Stimulated activated CD4-positive, alpha-beta T cell treated with anti-CD3 and anti-CD28 coated beads, Interleukin-4, amount 100 ng/mL, for 48 hours (primary cell): ENCODE measurements at regions not wholly inside any gene's neighbourhood (a gene's known extent, or its start where the extent isn't known, plus 50 kb on each side); places are given as distances from the start of the nearest gene placed in this dataset.
"Not testable (repeated sequence)": the region's sequence is repeated elsewhere in the genome, so short reads cannot be mapped to it uniquely, and the experiment has no call there.

Experiments
- DNase-seq, 2 donors: peaks; one replicate each; pipeline ENCODE4 v3.0.0-alpha.2; 2020; ENCODE audit warnings: low read depth in 2 of 2

DNA sequence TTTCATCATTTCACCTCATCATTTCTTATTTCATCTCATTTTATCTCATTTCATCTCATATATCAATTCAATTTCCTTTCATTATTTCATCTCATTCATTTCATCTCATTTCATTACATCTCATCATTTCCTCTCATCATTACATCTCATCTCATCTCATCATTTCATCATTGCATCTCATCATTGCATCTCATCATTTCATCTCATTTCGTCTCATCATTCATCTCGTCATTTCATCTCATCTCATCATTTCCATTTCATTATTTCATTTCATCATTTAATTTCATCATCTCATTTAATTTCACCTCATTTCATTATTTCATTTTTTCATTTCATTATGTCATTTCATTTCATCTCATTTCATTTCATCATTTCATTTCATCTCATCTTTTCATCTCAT is 168.5 kb upstream of the FAM72C start:
- DNase-seq = not testable (repeated sequence)

DNA sequence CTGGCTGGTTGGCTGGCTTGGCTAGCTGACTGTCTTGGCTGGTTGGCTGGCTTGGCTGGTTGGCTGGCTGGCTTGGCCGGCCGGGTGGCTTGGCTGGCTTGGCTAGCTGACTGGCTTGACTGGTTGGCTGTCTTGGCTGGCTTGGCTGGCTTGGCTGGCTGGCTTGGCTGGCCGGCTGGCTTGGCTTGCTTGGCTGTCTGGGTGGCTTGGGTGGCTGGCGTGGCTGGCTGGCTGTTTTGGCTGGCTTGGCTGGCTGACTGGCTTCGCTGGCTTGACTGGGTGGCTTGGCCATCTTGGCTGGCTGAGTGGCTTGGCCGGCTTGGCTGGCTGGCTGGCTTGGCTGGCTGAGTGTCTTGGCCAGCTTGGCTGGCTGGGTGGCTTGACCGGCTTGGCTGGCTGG is 133.2 kb upstream of the FAM72C start:
- DNase-seq = not testable (repeated sequence)

DNA sequence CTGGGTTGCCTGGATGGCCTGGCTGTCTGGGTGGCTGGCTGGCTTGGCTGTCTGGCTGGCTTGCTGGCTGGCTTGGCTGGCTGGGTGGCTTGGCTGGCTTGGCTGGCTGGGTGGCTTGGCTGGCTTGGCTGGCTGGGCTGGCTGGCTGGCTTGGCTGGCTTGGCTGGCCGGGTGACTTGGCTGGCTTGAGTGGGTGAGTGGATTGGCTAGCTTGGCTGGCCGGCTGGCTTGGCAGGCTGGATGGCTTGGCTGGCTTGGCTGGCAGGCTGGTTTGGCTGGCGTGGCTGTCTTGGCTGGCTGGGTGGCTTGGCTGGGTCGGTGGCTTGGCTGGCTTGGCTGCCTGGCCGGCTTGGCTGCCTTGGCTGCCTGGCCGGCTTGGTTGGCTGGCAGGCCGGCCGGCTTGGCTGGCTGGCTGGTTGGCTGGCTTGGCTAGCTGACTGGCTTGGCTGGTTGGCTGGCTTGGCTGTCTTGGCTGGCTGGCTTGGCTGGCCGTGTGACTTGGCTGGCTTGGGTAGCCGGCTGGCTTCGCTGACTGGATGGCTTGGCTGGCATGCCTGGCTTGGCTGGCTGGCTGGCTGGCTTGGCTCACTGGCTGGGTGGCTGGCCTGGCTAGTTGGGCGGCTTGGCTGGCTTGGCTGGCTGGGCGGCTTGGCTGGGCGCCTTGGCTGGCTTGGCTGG is 132.4 kb upstream of the FAM72C start:
- peak; percentile 11 to 16 for DNase-seq

DNA sequence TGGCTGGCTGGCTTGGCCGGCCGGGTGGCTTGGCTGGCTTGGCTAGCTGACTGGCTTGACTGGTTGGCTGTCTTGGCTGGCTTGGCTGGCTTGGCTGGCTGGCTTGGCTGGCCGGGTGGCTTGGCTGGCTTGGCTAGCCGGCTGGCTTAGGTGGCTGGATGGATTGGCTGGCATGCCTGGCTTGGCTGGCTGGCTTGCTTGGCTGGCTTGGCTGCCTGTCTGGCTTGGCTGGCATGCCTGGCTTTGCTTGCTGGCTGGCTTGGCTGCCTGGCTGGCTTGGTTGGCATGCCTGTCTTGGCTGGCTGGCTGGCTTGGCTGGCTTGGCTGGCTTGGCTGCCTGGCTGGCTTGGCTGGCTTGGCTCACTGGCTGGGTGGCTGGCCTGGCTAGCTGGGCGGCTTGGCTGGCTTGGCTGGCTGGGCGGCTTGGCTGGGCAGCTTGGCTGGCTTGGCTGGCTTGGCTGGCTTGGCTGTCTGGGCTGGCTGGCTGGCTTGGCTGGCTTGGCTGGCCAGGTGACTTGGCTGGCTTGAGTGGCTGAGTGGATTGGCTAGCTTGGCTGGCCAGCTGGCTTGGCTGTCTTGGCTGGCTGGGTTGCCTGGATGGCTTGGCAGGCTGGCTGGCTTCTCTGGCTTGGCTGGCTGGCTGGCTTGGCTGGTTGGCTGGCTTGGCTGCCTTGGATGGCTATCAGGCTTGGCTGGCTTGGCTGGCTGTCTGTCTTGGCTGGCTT is 131.5 kb upstream of the FAM72C start:
- DNase-seq = peak; percentile 11 to 19

DNA sequence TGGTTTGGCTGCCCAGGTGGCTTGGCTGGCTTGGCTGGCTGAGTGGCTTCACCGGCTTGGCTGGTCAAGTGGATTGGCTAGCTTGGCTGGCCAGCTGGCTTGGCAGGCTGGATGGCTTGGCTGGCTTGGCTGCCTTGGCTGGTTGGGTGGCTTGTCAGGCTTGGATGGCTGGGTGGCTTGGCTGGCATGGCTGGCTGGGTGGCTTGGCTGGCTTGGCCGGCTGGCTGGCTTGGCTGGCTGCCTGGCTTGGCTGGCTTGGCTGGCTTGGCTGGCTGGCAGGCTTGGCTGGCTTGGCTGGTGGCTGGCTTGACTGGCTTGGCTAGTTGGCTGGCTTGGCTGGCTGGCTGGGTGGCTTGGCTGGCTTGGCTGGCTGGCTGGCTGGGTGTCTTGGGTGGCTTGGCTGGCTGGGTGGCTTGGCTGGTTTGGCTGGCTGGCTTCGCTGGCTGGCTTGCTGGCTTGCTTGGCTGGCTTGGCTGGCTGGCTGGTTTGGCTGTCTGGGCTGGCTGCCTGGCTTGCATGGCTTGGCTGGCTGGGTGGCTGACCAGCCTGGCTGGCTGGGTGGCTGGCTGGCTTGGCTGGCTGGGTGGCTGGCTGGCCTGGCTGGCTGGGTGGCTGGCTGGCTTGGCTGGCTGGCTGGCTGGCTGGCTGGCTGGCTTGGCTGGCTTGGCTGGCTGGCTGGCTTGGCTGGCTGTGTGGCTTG is 130.4 kb upstream of the FAM72C start:
- peak in 1 of 2 donors; percentile 0 for DNase-seq

DNA sequence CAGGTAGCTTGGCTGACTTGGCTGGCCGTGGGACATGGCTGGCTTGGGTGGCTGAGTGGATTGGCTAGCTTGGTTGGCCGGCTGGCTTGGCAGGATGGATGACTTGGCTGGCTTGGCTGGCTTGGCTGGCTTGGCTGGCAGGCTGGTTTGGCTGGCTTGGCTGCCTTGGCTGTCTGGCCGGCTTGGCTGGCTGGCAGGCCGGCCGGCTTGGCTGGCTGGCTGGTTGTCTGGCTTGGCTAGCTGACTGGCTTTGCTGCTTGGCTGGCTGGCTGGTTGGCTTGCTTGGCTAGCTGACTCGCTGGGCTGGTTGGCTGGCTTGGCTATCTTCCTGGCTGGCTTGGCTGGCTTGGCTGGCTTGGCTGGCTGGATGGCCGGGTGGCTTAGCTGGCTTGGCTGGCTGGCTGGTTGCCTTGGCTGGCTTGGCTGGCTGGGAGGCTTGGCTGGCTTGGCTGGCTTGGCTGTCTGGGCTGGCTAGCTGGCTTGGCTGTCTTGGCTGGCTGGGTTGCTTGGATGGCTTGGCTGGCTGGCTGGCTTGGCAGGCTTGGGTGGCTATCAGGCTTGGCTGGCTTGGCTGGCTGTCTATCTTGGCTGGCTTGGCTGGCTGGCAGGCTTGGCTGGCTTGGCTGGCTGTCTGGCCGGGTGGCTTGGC is 129.7 kb upstream of the FAM72C start:
- DNase-seq = no peak

DNA sequence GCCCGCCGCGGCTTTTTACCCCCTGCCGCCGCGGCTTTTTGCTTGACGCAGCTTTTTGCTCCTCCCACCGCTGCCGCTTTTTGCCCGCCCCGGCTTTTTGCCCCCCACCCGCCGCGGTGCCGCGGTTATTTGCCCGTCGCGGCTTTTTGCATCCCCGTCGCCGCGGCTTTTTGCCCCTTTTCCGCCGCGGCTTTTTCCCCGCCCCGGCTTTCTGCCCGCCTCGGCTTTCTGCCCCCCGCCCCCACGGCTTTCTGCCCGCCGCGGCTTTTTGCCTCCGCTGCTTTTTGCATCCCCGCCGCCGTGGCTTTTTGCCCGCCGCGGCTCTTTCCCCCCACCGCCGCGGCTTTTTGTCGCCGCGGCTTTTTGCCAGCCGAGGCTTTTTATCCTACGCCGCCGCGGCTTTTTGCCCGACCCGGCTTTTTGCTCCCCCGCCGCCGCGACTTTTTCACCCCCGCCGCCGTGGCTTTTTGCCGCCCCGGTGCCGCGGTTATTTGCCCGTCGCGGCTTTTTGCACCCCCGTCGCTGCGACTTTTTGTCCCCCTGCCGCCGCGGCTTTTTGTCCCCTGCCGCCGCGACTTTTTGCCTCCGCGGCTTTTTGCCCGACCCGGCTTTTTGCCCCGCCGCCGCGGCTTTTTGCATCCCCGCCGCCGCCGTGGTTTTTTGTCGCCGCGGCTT is 105.5 kb upstream of the FAM72C start:
- DNase-seq = peak in 1 of 2 donors; percentile 6

DNA sequence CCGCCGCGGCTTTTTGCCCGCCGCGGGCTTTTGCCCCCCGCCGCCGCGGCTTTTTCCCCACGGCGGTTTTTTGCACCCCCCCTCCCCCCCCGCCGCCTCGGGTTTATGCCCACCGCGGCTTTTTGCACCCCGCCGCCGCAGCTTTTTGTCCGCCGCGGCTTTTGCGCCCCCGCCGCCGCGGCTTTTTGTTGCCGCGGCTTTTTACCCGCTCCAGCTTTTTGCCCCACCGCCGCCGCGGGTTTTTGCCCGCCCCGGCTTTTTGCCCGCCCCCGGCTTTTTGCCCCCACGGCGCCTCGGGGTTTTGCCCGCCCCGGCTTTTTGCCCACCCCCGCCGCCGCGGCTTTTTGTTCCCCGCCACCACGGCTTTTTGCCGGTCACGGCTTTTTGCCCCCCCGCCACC is 104.9 kb upstream of the FAM72C start:
- DNase-seq = not testable (repeated sequence)

DNA sequence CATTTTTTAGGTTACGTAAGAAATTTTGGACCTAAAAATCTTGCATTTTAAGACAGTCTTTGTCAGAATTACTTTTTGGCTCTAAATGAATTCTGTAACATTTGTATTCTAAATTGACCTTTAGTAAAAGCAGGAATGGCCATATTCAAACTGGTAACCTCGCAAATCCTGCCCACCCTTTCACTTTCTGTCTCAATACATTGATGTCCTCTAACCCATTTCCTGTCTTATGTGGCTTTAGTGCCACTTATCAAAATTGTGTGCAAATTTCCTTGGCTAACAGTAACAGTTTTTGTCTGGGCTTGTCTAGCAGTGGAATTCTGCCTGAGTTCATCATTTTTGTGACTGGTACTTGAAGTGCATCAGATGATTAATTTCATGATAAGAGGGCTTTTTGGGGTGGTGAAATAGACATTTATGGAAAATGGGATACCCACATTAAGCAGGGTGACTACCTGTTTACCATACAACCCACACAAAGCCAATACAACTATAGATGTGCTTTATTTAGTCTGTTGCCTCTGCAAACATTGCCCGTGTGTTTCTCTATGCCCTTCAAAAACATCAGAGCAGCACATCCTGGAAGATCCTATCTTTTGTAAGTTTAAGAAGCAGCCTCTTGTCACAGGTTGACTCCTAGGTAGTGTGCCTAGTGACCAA is 98.7 kb upstream of the FAM72C start:
- not testable (repeated sequence) for DNase-seq

DNA sequence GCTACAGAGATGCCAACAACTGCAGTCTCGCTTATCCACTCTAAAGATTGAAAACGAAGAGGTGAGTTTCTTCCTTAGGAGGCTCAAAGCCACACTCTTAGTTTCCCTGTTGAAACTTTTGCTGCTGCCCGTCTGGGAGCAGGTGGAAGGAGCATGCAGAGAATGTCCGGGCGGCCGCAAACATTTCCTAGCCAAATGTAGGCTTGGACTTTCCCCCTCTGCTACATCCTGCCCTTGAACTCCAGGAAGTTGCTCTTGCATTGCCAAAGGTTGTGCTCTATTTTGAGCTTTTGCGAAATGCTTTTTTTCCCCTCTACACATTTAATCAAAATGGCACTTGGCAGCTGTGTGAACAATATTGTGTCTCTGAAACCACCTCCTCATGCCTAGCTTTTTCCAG is 95.3 kb upstream of the FAM72C start:
- not testable (repeated sequence) for DNase-seq

DNA sequence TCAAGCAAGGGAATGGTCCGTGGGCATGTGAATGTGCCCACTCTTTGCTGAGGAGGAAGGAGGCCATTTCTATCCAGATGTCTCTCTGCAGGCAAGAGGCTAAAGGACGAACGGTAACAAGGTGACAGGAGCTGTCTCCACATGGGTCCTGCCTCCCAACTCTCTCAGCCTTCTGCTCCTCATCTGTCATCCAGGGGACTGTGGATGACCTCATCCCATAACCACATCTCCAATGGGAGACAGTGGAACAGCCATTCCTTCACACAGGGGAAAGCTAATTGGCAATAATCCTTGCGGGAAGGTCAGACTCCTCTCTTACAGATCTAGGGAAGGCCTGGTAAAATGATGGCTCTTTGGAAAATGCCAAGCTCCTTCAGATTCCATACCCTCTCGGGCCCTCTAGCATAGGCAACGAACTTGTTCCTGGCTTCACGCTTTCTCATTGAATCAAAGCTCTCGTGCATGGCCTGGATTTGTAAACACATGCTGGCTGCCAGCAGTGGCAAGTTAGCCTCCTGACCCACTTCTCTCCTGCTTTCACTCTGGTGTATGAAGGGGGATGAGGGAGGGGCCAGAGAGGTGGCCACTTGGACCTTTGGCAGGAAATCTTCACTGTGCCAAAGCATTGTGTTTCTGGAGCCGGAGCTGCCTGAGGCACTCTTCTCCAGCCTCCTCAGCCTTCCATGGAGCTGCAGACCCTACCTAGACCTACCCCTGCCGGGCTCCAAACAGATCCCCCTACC is 94.5 kb upstream of the FAM72C start:
- not testable (repeated sequence) for DNase-seq

DNA sequence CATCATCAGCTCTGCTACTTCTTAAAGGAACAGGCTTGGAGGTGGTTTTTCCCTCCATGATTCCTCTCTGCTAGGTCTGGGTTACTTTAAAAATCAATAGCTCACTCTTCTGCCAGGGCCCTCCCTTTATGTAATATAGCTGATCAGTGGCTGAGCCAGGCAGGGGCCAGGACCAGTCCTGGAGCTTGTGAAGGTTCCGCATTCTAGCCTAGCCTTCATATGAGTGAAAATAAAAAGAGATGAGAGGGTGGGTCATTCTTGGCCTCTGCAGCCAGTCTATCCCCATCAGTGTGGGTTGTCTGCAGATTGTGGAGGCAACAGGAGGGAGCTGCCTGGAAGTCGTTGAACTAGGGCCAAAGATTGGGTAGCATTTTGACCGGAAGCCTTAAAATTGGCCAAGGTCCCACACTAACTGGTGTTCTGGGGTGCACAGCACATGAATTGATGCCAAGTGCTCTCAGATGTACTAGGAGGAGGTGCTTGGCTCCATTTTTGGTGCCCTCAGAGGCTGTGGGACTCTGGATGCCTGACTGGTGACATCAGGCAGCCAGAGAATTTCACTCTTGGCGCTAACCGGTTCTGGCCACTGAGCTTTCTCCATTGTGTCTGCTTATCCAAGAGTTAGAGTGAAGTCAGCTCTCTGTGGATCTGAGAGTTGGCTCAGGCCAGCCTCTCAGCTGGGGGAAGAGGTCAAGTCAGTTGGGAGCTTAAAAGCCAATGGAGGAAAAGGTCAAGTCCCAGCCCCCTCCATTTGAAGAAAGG is 93.7 kb upstream of the FAM72C start:
- DNase-seq = not testable (repeated sequence)

DNA sequence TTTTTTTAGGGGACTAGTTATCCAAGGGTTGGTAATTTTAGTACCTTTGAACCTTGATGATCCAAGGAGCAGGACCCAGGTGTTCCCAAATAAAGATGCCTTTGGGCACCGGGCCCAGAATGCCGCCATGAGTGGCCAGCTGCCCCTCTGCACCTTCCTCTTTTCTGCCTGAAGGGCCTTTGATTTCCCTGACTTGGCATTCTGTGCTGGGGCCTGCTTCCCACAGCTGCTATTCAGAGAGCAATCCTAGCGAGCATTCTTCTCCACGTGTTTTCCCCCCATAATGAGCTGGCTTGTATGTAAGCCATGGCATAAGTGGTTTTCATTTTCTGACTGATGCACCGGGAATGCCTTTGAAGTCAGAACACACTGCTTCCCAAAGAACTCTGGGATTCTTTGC is 77.6 kb upstream of the FAM72C start:
- DNase-seq = not testable (repeated sequence)

DNA sequence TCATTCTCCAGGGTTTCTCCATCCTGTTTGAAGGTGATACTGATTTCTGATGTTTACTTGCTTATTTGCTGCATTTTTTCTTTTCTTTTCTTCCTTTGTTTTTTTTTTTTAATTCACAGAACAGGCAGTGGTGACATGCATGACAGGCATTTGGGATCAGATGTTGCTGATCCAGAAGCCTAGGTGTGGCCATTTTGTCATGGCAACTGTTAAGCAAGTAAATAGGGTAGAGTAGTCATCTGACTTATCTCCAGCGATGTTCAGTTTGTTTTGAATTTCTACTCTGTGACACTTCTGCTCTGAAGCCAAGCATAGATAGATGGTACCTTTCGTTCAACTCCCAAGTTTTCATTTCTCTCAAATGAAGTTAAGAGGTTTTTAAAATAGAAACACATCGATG is 74.9 kb upstream of the FAM72C start:
- not testable (repeated sequence) for DNase-seq

DNA sequence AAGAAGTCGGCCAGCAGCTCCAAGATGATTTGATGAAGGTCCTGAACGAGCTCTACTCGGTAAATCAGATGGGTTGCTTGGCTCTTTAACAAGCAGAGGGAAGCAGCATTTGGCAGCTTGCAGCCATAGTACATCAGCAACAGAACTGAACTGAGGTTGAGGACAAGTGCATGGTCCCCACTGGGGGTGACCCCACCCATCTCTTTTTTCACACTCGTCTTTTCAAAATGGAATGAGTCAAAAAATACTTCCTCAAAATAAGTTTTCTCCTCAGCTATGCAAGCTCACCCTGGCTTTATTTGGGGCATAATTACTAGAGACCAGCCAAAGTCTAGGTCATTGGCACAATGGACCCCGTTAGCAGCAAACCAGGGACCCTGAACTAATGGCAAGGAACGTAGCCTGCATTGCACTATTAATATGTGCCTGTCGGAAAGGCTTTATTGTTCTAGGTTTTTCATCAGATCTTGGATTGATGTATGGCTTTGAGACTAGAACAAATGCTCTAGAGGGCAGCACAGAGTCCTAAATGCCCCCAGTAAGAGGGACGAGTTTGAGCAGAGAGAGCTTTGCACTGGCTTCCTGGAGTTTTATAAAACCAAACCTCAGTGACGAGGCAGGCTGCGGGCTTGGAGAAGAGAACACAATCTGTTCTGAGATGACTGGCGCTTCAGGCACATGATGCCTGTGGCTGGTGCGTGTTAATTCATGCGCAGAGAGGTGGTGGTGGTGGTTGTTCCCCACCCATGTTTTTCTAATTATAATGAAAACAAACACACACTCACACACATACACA is 74.2 kb upstream of the FAM72C start:
- DNase-seq = peak in 1 of 2 donors; percentile 2

DNA sequence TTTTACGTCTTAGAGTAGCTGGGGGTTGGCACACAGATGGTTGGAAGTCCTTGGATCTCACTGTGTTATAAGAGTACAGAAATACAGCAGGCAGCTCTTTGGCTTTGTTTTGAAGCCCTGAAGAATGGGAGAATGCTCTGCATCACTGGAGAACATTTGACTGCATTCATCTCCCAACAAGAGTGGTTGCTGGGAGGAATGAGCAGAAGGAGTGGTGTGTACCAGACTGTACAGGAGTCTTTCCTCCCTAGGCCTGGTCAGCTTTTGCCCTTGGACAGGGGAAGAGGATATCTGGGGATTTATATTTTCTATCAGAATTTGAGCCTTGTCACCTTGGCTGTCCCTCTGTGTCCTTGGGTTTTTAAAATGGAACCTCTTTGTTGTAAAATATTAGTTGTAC is 70.5 kb upstream of the FAM72C start:
- DNase-seq = not testable (repeated sequence)

DNA sequence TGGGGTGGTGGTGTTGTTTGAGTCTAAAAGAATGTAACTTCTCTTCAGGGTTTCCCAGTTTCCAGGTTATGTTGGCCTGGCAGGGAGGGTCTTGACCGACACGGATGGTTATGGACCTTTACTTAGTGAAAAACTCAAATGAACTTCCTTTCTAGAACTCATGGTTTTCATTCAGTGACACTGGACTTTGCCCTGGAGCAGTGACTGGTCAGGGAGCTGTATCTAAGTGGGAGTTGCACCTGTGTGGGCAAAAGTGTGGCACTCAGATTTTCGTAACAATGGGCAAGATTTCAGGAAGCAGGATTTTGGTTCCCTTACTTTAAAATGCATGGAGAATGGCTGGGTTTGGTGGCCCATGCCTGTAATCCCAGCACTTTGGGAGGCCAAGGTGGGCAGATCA is 68.5 kb upstream of the FAM72C start:
- DNase-seq = not testable (repeated sequence)

DNA sequence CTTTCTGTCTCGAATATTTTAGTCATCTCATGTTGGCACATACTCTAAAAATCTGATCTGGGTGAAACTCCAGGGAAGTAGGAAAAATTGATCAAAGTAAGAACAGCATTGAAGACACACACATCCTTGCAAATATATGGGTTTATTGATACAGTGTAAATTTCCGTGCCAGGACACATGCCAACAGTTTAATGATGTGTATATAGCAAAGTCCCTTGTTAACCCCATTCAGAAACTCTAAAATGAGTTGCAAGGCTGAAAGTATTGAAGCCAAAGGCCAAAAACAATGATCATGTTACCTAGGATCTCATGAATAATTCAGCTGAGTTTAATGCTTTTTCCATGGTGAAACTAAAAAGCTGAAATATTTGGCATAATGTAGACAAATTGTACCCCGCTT is 62.3 kb upstream of the FAM72C start:
- DNase-seq = not testable (repeated sequence)

DNA sequence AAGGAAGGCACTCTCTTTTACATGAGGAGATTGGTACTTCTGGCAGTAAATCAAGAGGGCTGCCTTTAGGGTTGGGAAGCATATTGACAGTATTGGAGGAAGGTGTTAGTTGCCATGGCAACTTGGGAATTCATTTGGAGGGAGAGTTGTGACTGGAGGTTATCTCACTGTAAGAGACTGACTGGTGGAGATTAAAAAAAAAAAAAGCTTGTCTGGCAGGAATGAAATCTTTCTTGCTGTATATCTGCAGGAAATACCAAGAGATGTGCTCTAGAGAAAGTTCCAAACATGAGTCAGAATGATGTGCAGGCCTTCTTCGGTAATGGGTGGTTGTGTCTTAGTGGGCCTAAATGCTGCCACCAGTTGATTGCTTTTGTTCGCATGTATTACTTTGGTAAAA is 59.8 kb upstream of the FAM72C start:
- DNase-seq = not testable (repeated sequence)
